ENCODE measurements at regions not wholly inside any gene's neighbourhood (a gene's known extent, or its start where the extent isn't known, plus 50 kb on each side); places are given as distances from the start of the nearest gene placed in this dataset.

DNA sequence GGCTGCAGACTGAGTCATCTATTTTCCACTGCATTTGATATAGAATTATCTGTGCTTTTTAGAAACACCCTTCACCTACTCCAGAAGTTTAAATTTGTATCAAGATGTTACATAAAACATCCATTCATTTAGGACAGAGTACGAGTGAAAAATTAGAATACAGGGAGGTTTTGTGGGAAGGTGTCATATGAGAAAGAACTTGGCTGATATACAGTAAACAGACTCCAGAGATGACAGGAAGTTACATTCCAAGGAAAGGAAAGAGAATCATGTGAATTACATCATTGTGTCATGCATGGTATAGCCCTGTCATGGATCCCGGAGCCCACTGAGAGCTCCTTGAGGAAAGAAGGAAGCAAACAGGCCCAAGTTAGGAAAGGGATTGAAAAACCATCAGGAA lies 341.5 kb upstream of the PKDCC start:
- no peak for ATAC-seq (replicated peaks)
- no peaks in the 10 kb centered on the region for H3K9me3 Mint-ChIP-seq
- DNase-seq, result no peak
- H3K36me3 Mint-ChIP-seq (ENCODE audit: insufficient read depth), result no peaks in the 10 kb centered on the region
- no peak overlapping the region for H3K4me3 Mint-ChIP-seq
- no peaks in the 10 kb centered on the region for H3K4me1 Mint-ChIP-seq (ENCODE audit: low read depth in 2 of 2)
- H3K27ac Mint-ChIP-seq, result no peak overlapping the region
- peaks cover 16 to 38% of the 10 kb centered on the region in 2 donors for H3K27me3 Mint-ChIP-seq

DNA sequence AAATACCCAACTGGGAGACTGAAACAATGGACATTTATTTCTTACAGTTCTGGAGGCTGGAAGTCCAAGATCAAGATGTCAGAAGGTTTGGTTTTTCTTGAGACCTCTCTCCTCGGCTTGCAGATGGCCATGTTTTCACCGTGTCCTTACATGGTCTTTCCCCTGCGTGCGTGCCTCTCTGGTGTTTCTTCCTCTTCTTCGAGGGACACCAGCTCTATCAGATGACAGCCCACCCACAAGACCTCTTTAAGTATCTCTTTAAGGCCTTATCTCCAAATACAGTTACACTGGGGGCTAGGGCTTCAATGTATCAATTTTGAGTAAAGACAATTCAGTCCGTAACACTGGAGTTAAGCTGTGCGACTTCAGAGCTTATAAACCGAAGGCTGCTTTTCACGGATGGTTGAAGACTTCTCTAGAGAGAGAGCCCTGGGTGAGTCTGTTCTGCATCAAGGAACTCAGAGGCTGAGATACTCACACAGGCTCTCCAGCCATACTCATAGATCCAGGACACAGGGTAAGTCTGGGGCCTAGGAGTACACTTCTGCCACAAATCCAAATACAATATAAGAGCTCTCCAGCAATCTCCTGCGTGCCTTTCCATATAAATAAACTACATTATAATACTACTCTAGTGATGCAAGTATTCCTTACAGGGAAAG lies 339.9 kb upstream of the PKDCC start:
- ATAC-seq (replicated peaks) (no peak), DNase-seq (no peak)
- Mint-ChIP-seq H3K9me3 (no peaks in the 10 kb centered on the region), H3K27ac (no peak overlapping the region), H3K36me3 (ENCODE audit: insufficient read depth) (no peaks in the 10 kb centered on the region), H3K4me3 (no peak overlapping the region), H3K4me1 (ENCODE audit: low read depth in 2 of 2) (no peaks in the 10 kb centered on the region), H3K27me3 (peaks cover 7 to 37% of the 10 kb centered on the region in 2 donors)

DNA sequence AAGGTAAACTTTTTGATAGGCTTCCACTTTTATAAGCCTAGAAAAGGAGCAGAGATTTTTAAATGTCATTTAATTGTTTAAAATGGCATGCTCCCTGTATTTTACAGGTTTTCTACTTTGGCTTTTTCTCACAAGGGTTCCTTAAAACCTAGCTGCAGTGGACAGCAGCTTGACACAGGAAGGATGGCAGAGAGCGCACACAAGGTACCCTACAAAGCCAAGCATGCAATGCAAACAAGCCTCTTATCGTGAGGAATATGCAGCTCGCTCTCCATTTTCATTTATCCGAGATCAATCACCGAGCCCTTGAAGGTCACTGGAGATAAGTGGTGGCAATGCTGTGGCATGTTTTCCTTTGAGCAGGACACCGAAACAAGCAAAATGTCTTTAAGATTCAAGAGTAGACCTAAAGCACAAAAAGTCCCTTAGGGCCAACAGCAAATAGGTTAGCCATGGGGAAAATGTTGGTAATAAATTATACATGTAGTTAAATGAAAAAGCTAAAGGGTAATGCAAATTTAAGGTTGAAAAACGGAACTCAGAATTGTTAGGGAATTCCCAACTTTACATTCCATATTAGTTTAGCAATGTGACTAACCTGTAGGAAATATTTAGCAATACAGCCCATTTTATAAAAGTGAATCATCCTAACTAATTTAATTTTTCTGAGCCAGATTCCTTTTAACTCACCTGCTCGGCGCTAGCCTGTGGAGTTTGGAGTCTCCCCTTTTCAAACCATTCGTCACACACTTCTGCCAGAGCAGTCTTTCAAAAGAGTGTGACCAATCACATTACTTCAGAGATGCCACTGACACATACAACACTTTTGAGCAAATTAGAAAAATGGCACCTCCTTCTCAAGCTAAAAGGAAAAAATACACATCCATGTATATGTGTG lies 337.9 kb upstream of the PKDCC start:
- Mint-ChIP-seq H3K4me3 (no peak overlapping the region), H3K27ac (peak overlapping the region in 1 of 2 donors; percentile 5), H3K27me3 (peaks cover 7 to 37% of the 10 kb centered on the region in 2 donors), H3K9me3 (no peaks in the 10 kb centered on the region), H3K4me1 (ENCODE audit: low read depth in 2 of 2) (no peaks in the 10 kb centered on the region), H3K36me3 (ENCODE audit: insufficient read depth) (no peaks in the 10 kb centered on the region)
- ATAC-seq (replicated peaks) (no peak), DNase-seq (no peak)

DNA sequence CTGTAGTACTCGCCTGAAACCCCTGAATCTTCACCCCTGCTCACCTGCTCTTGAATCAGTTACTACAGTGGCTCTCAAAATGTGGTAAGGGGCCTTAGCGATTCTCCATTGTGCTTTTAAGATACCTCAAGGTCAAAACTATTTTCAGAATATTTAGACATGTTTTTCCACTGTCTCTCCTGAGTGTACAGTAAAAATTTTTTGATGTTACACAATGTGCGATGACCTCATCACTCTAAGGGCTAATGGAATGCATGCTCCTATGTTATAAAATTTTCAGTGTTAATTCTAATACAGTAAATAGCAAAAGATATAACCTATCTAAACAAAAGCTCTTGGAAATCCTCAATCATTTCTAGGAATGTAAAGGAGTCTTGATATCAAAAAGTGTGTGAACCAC lies 336.9 kb upstream of the PKDCC start:
- DNase-seq, result no peak
- no peak overlapping the region for H3K4me3 Mint-ChIP-seq
- H3K36me3 Mint-ChIP-seq (ENCODE audit: insufficient read depth), result peaks cover 5% of the 10 kb centered on the region
- no peak for ATAC-seq (replicated peaks)
- peak overlapping the region in 1 of 2 donors; percentile 5 for H3K27ac Mint-ChIP-seq
- no peaks in the 10 kb centered on the region for H3K9me3 Mint-ChIP-seq
- H3K27me3 Mint-ChIP-seq, result peaks cover 7 to 36% of the 10 kb centered on the region in 2 donors
- H3K4me1 Mint-ChIP-seq (ENCODE audit: low read depth in 2 of 2), result peaks cover 4% of the 10 kb centered on the region in 2 donors

DNA sequence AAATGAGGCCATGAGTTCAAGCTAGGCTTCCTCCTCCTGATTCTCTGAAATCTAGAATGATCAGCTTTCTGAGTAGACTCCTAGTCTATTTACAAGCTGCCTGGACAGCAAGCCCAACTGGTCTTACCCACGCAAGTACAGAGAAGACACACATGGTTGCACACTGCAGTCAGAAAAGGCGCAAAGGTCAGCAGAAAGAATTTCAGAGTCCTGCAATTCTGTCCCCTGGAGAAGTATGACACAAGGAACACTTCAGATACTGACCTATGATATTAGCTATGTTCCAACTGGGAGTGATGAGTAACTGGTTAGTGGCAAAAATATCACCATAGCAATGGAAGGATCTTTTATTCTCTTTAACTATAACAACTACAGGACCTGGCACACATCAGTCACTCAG lies 336.1 kb upstream of the PKDCC start:
- ATAC-seq (replicated peaks) (no peak), DNase-seq (no peak)
- H3K27ac Mint-ChIP-seq, result no peak overlapping the region
- H3K9me3 Mint-ChIP-seq, result no peaks in the 10 kb centered on the region
- H3K4me1 Mint-ChIP-seq (ENCODE audit: low read depth in 2 of 2), result peaks cover 6 to 7% of the 10 kb centered on the region in 2 donors
- H3K36me3 Mint-ChIP-seq (ENCODE audit: insufficient read depth), result peaks cover 6% of the 10 kb centered on the region
- no peak overlapping the region for H3K4me3 Mint-ChIP-seq
- peaks cover 7 to 28% of the 10 kb centered on the region in 2 donors for H3K27me3 Mint-ChIP-seq

DNA sequence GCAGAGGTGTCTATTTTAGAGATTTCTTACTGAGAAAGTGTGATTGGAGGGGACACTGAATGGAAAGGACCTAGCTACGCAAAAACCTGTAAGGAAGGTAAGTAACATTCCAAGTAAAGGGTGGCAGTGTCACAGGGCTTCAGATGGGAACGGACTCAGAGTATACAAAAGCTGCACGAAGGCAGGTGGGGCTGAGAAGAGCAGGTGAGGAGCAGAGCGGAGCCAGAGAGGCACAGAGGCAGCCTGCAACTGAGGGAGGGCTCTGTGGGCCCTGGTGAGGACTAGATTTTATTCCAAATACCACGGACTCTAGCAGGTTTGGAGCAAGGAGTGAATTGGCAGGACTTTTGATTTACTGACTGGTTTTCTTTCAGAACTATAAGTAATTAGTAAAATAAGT lies 331.3 kb upstream of the PKDCC start:
- Mint-ChIP-seq H3K27me3 (no peaks in the 10 kb centered on the region), H3K4me3 (no peak overlapping the region), H3K27ac (peak overlapping the region; percentile 1 to 21), H3K4me1 (ENCODE audit: low read depth in 2 of 2) (peaks cover 7 to 11% of the 10 kb centered on the region in 2 donors), H3K9me3 (no peaks in the 10 kb centered on the region), H3K36me3 (ENCODE audit: insufficient read depth) (peaks cover 6% of the 10 kb centered on the region)
- no peak for ATAC-seq (replicated peaks)
- no peak for DNase-seq

DNA sequence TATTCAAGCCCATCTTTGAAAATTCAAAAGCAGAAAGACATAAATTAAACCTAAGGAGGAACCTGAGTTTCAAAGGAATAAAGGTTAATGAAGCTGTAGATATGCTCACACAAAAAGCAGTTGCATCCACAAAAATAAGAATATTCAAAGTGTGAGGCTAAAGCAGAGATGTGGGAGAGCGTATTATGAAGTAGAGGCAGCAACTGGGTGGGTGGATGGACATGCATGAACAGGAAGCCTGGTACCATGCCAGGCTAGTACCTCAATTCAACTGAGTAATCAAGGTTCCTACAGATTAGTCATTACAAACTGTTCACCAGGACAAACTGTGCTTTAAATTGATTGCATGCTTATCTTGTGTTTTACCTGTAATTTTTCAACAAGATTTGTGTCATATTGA lies 330.0 kb upstream of the PKDCC start:
- Mint-ChIP-seq H3K27me3 (no peaks in the 10 kb centered on the region), H3K27ac (peak overlapping the region in 1 of 2 donors; percentile 57), H3K4me1 (ENCODE audit: low read depth in 2 of 2) (peaks cover 7 to 11% of the 10 kb centered on the region in 2 donors), H3K4me3 (no peak overlapping the region), H3K36me3 (ENCODE audit: insufficient read depth) (peaks cover 6% of the 10 kb centered on the region), H3K9me3 (no peaks in the 10 kb centered on the region)
- DNase-seq (no peak), ATAC-seq (replicated peaks) (no peak)

DNA sequence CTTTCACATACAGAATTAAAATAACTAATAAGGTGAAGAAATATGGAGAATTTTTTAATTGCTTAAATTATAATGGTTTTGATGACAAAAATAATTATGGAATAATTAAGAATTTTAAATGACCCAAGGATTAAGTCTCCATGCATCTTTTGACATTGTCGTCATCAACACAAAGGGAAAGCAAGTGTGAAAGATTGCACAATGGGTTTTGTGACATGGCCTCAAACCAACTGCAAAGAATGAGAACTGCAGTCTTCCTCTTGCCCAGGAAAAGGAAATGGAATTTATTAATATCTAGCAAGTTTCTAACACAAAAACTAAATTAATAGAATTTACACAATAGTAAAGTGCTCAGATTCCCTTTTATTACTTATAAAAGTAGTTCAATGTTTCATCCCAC lies 329.1 kb upstream of the PKDCC start:
- Mint-ChIP-seq H3K4me1 (ENCODE audit: low read depth in 2 of 2) (peaks cover 7 to 11% of the 10 kb centered on the region in 2 donors), H3K27ac (no peak overlapping the region), H3K9me3 (no peaks in the 10 kb centered on the region), H3K36me3 (ENCODE audit: insufficient read depth) (peaks cover 6% of the 10 kb centered on the region), H3K4me3 (no peak overlapping the region), H3K27me3 (no peaks in the 10 kb centered on the region)
- no peak for DNase-seq
- ATAC-seq (replicated peaks), result no peak

DNA sequence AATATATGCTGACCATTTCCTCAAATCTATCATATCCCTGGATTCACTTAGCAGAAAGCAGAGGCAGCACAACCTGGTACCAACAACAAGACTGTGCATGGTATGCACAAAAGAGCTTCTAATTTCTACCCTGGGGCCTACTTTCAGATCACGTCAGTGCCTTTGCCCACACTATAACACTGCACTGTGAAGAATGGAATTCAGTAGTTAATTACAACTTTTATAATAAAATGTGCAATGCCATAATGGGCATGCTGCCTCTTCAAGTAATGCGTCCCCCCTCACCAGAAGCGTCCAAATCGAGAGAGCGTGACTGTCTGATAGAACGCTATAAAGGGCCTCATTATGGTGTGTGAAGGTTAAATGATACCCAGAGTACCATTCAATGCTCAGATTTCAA lies 328.1 kb upstream of the PKDCC start:
- no peaks in the 10 kb centered on the region for H3K9me3 Mint-ChIP-seq
- peaks cover 6% of the 10 kb centered on the region for H3K36me3 Mint-ChIP-seq (ENCODE audit: insufficient read depth)
- no peak overlapping the region for H3K4me3 Mint-ChIP-seq
- H3K4me1 Mint-ChIP-seq (ENCODE audit: low read depth in 2 of 2), result peaks cover 7 to 11% of the 10 kb centered on the region in 2 donors
- DNase-seq (no peak), ATAC-seq (replicated peaks) (no peak)
- no peak overlapping the region for H3K27ac Mint-ChIP-seq
- H3K27me3 Mint-ChIP-seq, result no peaks in the 10 kb centered on the region

DNA sequence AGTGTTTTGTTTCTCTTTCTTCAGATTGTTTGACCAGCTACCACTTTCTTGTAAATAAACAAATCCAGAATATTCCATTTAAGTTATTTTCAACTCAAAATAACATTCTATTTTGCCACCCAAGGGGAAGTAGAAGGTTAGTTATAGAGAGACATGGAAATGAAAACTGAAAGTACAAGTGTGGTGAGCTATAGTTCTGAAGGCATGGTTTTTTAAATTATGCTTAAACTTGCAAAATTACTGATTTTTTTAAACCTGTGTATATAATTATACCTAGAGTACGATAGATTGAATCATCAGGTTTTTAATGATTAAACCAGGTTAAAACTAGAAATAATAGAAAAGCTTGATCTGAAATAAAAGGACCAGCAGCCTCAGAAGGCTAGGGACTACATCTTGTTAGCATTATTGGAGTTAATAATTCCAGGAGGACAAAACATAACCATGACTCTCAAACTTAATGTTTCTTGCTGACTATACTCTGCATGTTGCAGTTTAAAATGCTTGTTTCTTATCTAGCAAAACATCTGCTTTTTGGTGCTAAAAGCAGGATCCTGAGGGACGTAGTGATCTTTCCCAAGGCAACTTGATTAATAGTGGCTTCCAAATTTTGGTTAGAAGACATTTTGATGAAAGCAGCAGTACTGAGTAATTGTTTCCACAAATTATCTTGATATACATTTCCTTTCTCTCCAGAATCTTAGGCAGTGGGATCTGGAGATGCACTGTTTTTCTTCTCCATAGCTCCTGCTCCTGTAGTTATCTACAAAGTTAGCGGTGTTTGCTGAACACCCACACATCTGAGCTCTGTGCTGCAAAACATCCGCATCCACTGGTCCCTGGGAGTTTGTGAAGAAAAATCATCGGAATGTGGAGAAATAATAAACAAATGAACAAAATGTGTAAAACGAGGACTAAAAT lies 327.2 kb upstream of the PKDCC start:
- DNase-seq (no peak), ATAC-seq (replicated peaks) (no peak)
- H3K4me3 Mint-ChIP-seq, result peak overlapping the region in 1 of 2 donors; percentile 19
- H3K27me3 Mint-ChIP-seq, result no peaks in the 10 kb centered on the region
- H3K36me3 Mint-ChIP-seq (ENCODE audit: insufficient read depth), result peaks cover 4% of the 10 kb centered on the region
- H3K4me1 Mint-ChIP-seq (ENCODE audit: low read depth in 2 of 2), result peaks cover 7 to 11% of the 10 kb centered on the region in 2 donors
- H3K9me3 Mint-ChIP-seq, result no peaks in the 10 kb centered on the region
- peak overlapping the region; percentile 5 to 17 for H3K27ac Mint-ChIP-seq

DNA sequence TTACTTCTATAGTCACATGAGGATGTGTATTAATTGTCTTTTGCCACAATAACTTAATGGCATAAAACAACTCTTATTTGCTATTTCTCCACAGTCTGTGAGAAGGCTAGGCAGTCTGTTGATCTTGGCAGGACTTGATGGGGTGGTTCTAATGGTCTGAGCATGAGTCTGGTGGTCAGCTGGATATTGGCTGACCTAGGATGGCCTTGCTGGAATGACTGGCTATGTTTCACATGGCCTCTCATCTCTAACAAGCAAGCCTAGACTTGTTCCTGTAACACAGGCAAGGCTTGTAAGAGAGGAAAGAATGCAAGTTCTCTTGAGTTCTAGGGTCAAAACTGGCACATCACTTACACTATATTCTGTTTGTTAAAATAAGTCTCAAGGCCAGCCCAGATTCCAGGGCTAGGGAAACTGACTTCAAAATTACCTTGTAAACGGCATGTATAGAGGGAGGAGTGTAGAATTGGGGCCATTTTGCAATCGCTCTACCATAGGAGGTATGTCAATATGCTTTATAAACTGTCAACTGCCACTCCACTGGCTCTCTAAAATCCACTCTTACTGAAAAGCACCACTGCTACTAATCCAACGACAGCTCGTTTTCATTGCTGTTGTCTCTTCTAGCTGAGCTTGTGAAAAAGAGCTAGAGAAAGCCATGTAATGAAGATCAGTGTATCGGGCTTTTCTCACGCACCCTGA lies 325.0 kb upstream of the PKDCC start:
- Mint-ChIP-seq H3K4me1 (ENCODE audit: low read depth in 2 of 2) (peaks cover 0 to 5% of the 10 kb centered on the region in 2 donors), H3K27ac (no peak overlapping the region), H3K9me3 (no peaks in the 10 kb centered on the region), H3K27me3 (no peaks in the 10 kb centered on the region), H3K36me3 (ENCODE audit: insufficient read depth) (no peaks in the 10 kb centered on the region), H3K4me3 (no peak overlapping the region)
- DNase-seq (no peak), ATAC-seq (replicated peaks) (no peak)

DNA sequence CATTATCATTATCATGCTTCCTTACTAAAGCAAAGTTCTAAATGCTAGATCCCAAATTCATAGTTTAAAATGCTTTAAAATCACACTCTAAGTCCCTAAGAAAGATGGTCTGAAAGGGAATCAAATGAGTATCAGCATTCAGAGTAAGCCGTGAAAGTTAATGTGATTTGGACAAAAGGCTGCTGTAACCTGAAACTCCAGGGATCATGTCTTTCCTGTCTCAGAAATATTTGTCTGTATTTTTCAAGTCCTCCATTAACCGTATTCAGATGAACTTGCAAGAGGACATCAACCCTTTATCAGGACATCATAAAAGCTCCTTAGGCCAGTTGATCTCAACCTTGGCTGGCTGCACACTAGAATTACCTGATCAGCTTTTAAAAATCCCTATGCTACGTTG lies 324.3 kb upstream of the PKDCC start:
- H3K27ac Mint-ChIP-seq, result no peak overlapping the region
- H3K4me1 Mint-ChIP-seq (ENCODE audit: low read depth in 2 of 2), result peaks cover 0 to 5% of the 10 kb centered on the region in 2 donors
- ATAC-seq (replicated peaks) (no peak), DNase-seq (no peak)
- no peaks in the 10 kb centered on the region for H3K9me3 Mint-ChIP-seq
- H3K4me3 Mint-ChIP-seq, result no peak overlapping the region
- no peaks in the 10 kb centered on the region for H3K36me3 Mint-ChIP-seq (ENCODE audit: insufficient read depth)
- H3K27me3 Mint-ChIP-seq, result no peaks in the 10 kb centered on the region

DNA sequence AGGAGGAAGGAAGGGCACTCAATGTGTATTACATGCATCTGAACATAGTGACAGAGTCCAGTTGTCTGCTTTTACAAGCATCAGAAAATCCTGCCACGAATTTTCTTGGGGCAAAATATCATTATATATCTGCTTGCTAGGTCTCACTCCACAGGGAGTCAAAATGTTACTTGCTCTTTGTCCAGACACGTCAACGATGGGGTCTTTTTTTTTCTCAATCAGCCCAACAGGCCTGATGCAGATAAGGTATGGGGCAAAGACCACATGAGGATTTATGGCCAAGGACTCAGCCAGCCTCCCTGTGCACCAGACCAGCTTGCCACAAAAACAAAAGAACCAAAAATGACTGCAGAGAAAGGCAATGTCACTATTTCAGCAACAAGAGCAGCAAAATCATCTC lies 323.4 kb upstream of the PKDCC start:
- Mint-ChIP-seq H3K4me3 (no peak overlapping the region), H3K4me1 (ENCODE audit: low read depth in 2 of 2) (peaks cover 0 to 5% of the 10 kb centered on the region in 2 donors), H3K27ac (no peak overlapping the region), H3K36me3 (ENCODE audit: insufficient read depth) (no peaks in the 10 kb centered on the region), H3K27me3 (peaks cover 0 to under 1% of the 10 kb centered on the region in 2 donors), H3K9me3 (no peaks in the 10 kb centered on the region)
- DNase-seq, result no peak
- ATAC-seq (replicated peaks), result no peak

Data from effector memory CD8-positive, alpha-beta T cell (primary cell).